Erythroblast (primary cell): ENCODE measurements at regions not wholly inside any gene's neighbourhood (a gene's known extent, or its start where the extent isn't known, plus 50 kb on each side); places are given as distances from the start of the nearest gene placed in this dataset.

ENCODE experiments used
- GATA1 ChIP-seq: IDR thresholded peaks from 2 replicates; pipeline ENCODE4 v1.6.1; 2011; ENCODE audit warnings: low read depth, mild to moderate bottlenecking, control low read depth, low read length, moderate library complexity
- POLR2A ChIP-seq: IDR thresholded peaks from 2 replicates; pipeline ENCODE4 v1.6.1; 2011; ENCODE audit warnings: mild to moderate bottlenecking, low read length

DNA sequence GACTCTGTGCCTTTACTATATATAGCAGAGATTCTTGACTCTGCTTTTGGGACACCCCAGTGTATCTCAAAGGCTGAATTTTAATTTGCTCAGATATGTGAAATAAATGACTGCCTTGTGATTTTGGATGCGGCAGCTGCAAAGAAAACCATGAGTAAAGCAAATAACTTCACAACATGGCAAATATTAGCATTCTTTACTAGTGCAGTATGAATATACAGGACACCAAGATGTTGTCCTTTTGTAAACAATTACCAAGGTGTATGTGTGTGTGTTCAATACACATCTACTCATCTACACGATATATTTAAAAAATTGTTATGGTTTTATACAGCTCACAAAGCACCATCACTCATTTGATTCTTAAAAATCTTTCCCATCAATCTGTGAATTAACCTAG is 70.6 kb upstream of the TCF4 start:
- TF ChIP-seq POLR2A (no peak), GATA1 (no peak)
